ENCODE measurements at regions not wholly inside any gene's neighbourhood (a gene's known extent, or its start where the extent isn't known, plus 50 kb on each side); places are given as distances from the start of the nearest gene placed in this dataset.

DNA sequence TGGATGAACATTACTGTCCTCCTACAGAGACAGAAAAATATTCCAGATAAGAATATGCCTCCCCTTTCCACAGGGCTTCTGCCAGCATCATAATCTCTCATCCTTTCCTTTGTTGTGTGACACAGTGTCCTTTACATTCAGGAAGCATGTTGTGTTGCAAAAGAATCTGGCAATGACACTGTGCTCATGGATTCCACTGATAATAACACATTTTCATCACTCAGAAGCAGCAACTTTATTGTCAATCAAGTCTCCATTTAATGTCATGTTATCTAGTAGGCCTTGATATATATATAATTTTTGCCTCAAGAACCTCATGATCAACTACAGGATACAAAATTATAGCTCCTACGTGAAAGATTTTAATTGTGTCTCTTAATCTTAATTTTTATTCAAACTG, 833.9 kb downstream of the FSTL5 start:
- no peak for DNase-seq
- Histone ChIP-seq H3K27me3 (ENCODE audit: insufficient read depth, low read depth, severe bottlenecking) (no peaks in the 10 kb centered on the region), H3K27ac (no peak overlapping the region), H3K9me3 (ENCODE audit: severe bottlenecking) (no peaks in the 10 kb centered on the region), H3K36me3 (no peaks in the 10 kb centered on the region), H3K4me3 (ENCODE audit: low read depth, low read length) (no peak overlapping the region)
- TF ChIP-seq, protein P1, sequence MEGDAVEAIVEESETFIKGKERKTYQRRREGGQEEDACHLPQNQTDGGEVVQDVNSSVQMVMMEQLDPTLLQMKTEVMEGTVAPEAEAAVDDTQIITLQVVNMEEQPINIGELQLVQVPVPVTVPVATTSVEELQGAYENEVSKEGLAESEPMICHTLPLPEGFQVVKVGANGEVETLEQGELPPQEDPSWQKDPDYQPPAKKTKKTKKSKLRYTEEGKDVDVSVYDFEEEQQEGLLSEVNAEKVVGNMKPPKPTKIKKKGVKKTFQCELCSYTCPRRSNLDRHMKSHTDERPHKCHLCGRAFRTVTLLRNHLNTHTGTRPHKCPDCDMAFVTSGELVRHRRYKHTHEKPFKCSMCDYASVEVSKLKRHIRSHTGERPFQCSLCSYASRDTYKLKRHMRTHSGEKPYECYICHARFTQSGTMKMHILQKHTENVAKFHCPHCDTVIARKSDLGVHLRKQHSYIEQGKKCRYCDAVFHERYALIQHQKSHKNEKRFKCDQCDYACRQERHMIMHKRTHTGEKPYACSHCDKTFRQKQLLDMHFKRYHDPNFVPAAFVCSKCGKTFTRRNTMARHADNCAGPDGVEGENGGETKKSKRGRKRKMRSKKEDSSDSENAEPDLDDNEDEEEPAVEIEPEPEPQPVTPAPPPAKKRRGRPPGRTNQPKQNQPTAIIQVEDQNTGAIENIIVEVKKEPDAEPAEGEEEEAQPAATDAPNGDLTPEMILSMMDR (IDR thresholded peaks at IDR 0.05; ENCODE audit: low read depth, low read length): no peak

DNA sequence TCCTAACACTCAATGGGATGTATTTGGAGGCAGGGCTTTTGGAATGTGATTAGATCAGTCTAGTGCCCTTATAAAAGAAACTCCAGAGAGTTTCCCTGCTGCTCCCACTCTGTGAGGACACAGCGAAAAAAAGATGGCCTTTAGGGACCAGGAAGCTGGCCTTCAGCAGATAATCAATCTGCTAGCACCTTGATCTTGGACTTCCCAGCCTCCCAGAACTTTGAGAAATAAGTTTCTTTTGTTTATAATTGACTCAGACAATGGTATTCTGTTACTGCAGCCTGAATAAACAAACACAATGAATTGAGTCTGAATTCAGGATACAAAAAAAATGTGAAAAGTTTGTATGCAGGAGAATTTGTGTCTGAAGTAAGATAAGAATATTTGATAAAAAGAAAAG, 842.1 kb downstream of the FSTL5 start:
- no peaks in the 10 kb centered on the region for H3K36me3 ChIP-seq
- TF ChIP-seq, protein P1 (IDR thresholded peaks at IDR 0.05; ENCODE audit: low read depth, low read length): no peak
- no peak for DNase-seq
- H3K9me3 ChIP-seq (ENCODE audit: severe bottlenecking): no peaks in the 10 kb centered on the region
- no peak overlapping the region for H3K27ac ChIP-seq
- no peaks in the 10 kb centered on the region for H3K27me3 ChIP-seq (ENCODE audit: insufficient read depth, low read depth, severe bottlenecking)
- no peak overlapping the region for H3K4me3 ChIP-seq (ENCODE audit: low read depth, low read length)

DNA sequence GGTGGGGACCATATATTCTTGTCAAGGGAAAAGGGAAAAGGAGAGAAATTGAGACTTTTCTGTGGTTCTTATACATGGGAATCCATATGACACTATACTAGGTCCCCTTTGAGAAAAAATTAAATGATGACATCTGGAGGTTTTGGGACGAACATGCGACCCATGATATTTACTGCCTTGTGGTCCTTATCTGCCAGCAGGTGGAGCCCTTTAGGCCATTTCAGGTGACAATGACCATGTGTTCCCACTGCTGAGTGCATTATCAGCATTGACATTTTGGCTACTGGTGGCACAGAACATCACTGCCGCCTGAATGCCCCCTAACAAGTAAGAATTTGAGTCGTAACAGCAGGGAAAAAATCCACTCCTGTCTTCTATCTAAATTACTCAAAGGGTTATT, 843.4 kb downstream of the FSTL5 start:
- TF ChIP-seq, protein P1 (IDR thresholded peaks at IDR 0.05; ENCODE audit: low read depth, low read length): peak; percentile 80
- H3K36me3 ChIP-seq: no peaks in the 10 kb centered on the region
- H3K27ac ChIP-seq: no peak overlapping the region
- no peaks in the 10 kb centered on the region for H3K9me3 ChIP-seq (ENCODE audit: severe bottlenecking)
- peak; percentile 62 for DNase-seq
- no peak overlapping the region for H3K4me3 ChIP-seq (ENCODE audit: low read depth, low read length)
- no peaks in the 10 kb centered on the region for H3K27me3 ChIP-seq (ENCODE audit: insufficient read depth, low read depth, severe bottlenecking)

DNA sequence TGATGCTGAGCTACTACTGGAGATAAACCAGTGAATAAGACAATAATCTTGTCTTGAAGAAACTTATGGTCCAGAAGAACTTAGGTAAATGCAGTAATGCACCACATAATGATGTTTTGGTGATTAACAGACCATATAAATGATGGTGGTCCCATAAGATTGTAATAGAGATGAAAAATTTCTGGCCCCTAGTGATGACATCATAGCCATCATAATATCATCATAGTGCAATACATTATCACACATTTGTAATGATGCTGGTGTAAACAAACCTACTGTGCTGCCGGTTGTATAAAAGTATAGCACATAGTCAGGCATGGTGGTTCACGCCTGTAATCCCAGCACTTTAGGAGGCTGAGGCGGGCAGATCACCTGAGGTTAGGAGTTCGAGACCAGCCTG, 846.8 kb downstream of the FSTL5 start:
- Histone ChIP-seq H3K9me3 (ENCODE audit: severe bottlenecking) (no peaks in the 10 kb centered on the region), H3K27me3 (ENCODE audit: insufficient read depth, low read depth, severe bottlenecking) (no peaks in the 10 kb centered on the region), H3K4me3 (ENCODE audit: low read depth, low read length) (no peak overlapping the region), H3K27ac (no peak overlapping the region), H3K36me3 (no peaks in the 10 kb centered on the region)
- TF ChIP-seq, protein P1 (IDR thresholded peaks at IDR 0.05; ENCODE audit: low read depth, low read length): no peak
- DNase-seq: no peak

DNA sequence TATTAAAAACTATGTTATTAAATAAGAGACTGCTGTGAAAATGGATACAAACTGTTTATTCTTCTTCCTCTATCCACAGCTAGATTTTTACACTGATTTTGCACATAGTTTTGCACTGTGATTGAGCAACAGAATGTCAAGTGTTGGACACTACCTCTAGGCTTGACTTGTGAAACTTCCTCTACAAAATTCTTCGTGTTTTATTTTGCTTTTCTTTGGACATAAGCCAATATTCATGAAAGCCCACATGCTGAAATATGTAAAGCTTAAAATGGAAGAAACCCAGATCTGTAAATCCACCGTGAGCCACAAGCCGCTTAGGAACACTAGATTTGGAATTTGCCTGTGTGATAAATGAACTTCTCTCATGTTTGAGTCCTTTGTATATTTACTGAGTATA, 849.4 kb downstream of the FSTL5 start:
- TF ChIP-seq, protein P1 (IDR thresholded peaks at IDR 0.05; ENCODE audit: low read depth, low read length): no peak
- DNase-seq: no peak
- Histone ChIP-seq H3K27me3 (ENCODE audit: insufficient read depth, low read depth, severe bottlenecking) (no peaks in the 10 kb centered on the region), H3K4me3 (ENCODE audit: low read depth, low read length) (no peak overlapping the region), H3K27ac (no peak overlapping the region), H3K9me3 (ENCODE audit: severe bottlenecking) (no peaks in the 10 kb centered on the region), H3K36me3 (no peaks in the 10 kb centered on the region)

DNA sequence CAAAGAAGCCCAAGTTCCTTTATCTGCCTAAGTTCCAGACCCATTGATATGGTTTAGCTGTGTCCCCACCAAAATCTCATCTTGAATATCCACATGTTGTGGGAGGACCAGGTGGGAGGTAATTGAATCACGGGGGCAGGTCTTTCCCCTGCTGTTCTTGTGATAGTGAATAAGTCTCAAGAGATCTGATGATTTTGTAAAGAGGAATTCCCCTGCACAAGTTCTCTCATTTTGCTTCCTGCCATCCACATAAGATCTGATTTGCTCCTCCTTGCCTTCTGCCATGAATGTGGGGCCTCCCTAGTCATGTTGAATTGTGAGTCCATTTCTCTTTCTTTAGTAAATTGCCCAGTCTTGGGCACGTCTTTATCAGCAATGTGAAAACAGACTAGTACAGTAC, 860.2 kb downstream of the FSTL5 start:
- DNase-seq: no peak
- Histone ChIP-seq H3K27ac (no peak overlapping the region), H3K27me3 (ENCODE audit: insufficient read depth, low read depth, severe bottlenecking) (no peaks in the 10 kb centered on the region), H3K36me3 (no peaks in the 10 kb centered on the region), H3K9me3 (ENCODE audit: severe bottlenecking) (no peaks in the 10 kb centered on the region), H3K4me3 (ENCODE audit: low read depth, low read length) (no peak overlapping the region)
- TF ChIP-seq, protein P1 (IDR thresholded peaks at IDR 0.05; ENCODE audit: low read depth, low read length): no peak

All from WERI-Rb-1 (cell line).